ENCODE measurements at regions not wholly inside any gene's neighbourhood (a gene's known extent, or its start where the extent isn't known, plus 50 kb on each side); places are given as distances from the start of the nearest gene placed in this dataset.

DNA sequence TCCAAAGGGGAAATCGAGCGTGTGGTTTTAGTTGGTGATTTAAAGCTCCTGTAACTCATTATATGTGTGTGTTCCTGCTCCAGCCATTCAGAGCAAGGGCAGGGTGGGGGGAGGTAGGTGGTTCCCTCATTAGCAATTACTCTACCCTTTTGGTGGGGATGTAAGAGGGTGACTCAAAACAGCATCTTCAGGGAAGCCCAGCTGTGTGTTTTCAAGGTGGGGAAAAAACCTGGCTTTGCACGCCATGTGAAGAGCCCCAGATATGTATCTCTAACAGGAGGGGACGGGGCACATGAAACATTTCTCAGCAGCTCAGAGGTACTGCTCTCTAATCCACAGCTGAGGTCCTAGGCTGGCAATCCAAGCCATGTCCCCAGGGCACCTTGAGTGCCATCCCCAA is 241.3 kb upstream of the ZFHX3 start:
- in situ Hi-C loops (cut with MboI; ENCODE audit: low sequenced_read_pairs) = no loop called here

DNA sequence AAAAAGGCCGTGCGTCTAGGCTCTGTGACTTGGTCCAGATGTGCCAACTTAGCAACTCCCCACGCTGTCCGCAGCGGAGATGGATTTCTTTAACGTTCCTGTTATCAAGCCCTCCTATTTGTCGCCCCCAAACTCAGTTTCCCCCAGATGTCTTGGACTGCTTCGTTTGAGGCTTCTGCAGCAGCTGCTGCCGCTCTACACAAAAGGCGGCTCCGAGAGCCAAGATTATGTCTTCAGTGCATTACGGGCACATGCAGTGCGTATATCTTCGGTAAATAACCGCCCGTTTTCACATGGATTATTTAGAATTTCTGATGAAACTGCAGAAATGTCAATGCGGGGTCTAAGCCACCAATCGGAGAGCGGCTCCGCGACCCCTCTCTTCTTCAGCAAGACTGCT is 240.6 kb upstream of the ZFHX3 start:
- in situ Hi-C loops (cut with MboI; ENCODE audit: low sequenced_read_pairs) = no loop called here

DNA sequence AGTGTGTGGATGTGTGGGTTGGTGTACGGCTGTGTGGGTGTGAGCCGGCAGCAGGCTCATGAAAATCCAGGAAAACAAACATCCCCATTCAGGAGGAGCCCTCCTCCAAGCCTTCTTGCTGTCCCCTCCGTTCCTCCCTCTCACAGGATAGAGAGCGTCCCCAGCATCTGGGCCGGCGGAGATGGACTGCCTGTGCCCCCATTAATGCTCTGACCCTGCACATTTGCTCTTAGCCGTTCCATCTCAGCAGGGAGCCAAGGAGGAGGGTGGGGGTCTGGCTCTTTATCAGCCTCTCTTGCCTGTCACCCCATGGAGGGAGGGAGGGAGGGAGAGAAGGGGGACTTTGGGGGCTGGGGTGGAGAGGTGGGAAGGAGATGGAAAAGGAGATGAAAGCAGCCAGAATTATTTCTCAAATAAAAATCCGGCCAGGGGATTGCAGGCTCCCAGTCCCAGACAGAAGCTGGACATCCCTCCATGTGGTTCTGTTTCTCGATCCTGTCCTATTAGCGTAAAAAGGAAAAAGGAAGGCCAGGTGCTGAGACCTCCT is 240.0 kb upstream of the ZFHX3 start:
- in situ Hi-C loops (cut with MboI; ENCODE audit: low sequenced_read_pairs) = no loop called here

DNA sequence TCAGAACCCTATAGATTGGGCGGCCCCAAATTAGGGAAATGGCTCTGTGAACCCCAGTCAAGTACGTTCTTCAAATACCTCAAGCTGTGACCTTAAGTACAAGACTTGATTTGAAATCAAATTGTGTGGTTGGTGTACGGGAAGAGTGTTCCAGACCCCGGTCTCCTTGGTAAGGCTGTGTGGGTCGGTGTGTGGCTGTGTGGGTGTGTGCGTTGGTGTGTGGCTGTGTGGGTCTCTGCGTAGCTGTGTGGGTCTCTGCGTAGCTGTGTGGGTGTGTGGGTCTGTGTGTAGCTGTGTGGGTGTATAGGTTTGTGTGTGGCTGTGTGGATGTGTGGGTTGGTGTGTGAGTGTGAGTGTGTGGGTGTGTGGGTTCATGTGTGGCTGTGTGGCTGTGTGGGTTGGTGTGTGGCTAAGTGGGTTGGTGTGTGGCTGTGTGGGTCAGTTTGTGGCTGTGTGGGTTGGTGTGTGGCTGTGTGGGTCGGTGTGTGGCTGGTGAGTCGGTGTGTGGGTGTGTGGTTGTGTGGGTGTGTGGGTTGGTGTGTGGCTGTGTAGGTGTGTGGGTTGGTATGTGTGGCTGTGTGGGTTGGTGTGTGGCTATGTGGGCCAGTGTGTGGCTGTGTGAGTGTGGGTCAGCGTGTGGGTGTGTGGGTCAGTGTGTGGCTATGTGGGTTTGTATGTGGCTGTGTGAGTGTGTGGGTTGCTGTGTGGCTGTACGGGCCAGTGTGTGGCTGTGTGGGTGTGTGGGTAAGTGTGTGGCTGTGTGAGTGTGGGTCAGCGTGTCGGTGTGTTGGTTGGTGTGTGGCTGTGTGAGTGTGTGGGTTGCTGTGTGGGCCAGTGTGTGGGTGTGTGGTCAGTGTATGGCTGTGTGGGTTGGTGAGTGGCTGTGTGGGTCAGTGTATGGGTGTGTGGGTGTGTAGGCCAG is 238.7 kb upstream of the ZFHX3 start:
- in situ Hi-C loops (cut with MboI; ENCODE audit: low sequenced_read_pairs) = no loop called here

DNA sequence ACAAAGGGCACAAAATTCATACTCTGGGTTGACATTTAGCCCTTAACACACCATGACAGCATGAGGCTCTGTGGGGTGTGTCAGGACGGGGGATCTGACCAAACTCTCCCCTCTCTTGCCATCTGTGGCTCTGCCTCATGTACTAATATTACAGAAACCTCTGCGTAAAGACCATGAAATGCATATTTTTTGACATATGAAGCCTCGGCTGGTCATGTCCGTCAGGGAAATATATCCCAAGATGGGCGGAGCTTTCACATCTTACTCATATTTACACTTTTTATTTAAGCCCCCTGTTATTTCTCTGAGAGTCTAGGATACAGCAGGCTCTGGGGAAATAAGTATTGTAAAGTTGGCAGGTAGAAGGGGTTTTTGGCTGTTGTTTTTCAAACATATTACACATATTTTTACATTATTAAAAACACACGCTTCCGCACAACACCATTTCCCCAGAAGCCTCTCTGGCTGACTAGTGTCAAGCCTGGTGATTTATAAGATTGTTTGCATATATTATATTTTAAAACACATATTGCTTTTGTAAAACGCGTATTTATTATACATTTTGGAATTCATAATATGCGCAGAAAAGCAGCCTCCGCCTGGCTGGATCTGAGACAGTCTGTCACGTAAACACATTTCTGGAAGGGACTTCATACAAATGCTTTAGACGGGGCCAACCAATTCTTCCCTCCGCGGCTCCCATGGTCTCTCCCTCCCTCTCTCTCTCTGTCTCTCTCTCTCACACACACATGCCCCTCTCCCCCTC is 237.7 kb upstream of the ZFHX3 start:
- in situ Hi-C loops (cut with MboI; ENCODE audit: low sequenced_read_pairs) = no loop called here

DNA sequence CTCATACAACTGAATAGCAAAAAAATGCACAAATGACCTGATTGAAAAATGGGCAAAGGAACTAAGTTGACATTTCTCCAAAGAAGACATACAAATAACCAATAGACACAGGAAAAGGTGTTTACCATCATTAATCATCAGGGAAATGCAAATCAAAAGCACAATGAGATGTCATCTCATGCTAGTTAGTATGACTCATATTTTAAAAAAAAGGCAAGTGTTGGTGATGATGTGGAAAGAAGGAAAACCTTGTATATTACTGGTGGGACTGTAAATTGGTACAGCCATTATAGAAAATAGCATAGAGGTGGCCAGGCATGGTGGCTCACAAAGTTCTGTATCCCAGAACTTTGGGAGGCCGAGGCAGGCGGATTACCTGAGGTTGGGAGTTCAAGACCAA is 232.5 kb upstream of the ZFHX3 start:
- in situ Hi-C loops (cut with MboI; ENCODE audit: low sequenced_read_pairs) = no loop called here

DNA sequence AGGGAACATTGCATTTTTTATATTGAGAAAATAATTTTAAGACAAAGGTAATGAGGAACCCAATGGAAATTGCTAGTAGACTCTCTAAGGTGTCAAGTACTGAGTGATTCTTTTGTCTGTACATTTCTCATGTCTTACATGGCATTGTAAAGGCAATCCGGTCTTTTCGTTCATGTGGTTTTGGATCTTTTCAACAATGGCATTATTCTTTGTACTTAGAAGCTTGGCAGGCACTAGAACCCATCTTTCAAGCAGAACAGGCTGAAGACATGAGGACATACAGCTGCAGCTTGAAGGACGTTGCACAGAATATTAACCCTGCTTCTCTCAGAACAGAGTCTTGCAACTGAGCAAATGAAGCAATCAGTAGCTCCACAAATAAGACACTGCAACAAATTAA is 231.5 kb upstream of the ZFHX3 start:
- in situ Hi-C loops (cut with MboI; ENCODE audit: low sequenced_read_pairs) = no loop called here

DNA sequence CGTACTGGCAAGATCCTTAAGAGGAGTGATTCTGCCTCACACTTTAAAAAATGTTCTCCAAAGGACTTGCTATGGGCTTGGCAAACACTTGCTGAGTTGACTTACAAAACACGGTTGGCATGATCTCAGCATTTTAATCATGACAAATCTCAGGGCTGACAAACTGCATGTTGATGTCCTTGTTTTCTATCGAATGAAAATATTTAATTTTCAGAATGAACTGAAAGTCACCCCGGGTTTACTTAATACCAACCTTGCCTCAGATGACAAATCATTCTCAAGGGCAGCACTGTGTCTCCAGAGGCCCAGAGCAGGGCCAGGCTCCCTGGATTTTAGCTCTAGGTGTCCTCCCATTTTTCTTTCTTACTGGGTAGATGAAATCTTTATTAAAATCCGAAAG is 229.1 kb upstream of the ZFHX3 start:
- in situ Hi-C loops (cut with MboI; ENCODE audit: low sequenced_read_pairs) = no loop called here

DNA sequence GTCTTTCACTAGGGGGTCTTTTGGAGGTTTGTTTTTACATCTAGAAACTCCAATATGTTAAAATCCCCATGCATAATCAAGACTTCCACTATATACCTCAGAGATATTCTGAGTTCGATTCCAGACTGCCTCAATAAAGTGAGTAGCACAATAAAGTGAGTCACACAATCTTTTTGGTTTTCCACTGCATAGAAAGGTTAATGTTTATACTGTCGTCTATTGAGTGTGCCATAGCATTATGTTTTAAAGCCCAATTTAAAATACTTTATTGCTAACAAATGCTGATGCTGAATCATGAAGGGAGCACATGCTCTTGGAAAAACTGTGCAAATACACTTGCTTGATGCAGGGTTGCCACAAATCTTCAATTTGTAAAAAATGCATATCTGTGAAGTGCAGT is 227.5 kb upstream of the ZFHX3 start:
- in situ Hi-C loops (cut with MboI; ENCODE audit: low sequenced_read_pairs) = no loop called here

DNA sequence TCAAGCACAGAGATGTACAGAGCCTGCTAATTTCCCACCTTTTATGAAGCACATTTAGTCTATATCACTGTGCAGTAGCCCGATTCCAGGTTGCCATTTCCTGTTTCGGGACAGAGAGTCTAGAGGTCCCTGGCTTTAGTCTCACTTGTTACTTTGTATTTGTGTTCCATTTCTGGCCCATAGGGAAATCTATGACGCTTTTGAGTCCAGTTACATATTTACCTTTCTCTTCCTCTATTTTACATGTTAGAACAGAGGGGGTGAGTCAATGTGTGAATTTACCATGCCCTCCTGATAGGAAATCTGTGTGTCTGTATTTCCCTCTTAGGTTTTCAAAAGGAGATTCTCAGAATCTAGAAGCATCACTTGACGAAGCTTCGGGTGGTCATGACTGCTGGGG is 227.1 kb upstream of the ZFHX3 start:
- in situ Hi-C loops (cut with MboI; ENCODE audit: low sequenced_read_pairs) = no loop called here

DNA sequence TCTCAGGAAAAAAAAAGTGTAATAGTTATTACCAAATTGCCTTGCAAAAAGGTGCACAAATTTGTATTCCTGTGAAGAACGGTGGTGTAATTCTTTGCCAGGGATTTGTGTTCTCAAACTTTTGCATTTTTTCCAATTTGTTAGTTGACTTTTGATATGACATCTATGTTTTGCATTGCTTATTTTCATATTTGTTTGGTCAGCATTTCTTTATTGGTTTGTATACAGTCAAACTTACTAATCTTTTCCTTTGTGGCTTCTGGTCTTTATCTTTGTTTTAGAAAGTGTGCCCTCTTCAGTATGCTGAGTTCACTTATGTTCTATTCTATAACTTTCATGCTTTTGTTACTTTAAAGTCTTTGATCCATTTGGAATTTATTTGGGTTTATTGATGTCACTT is 226.2 kb upstream of the ZFHX3 start:
- in situ Hi-C loops (cut with MboI; ENCODE audit: low sequenced_read_pairs) = no loop called here

DNA sequence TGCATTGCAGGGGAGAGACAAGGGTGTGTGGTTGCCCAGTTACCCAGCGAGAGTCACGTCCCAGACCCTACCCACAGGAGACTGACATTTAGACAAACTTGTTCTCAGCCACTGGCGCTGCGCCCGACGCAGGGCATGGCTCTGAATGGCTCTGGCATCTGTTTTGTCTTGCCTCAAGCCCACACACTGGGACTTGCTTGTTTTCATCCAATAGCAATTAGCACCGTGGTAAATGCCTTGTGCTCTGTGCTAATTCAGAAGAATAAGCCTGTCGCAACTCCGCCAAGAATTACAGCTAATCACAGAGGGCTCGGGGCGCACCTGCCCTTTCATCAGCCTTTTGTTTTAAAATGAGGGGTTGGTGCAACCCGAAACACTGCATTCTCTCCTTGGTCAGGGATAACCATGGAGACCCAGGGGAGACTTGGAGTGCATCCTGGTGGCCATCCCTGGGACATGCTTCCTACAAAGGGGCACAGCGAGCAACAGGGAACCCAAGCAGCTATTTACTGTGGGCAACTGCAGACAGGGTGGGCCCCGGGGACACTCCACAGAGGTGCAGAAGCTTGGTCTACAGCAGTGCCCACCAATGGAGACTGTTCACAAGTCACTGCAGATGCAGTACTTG is 220.6 kb upstream of the ZFHX3 start:
- in situ Hi-C loops (cut with MboI; ENCODE audit: low sequenced_read_pairs) = no loop called here

DNA sequence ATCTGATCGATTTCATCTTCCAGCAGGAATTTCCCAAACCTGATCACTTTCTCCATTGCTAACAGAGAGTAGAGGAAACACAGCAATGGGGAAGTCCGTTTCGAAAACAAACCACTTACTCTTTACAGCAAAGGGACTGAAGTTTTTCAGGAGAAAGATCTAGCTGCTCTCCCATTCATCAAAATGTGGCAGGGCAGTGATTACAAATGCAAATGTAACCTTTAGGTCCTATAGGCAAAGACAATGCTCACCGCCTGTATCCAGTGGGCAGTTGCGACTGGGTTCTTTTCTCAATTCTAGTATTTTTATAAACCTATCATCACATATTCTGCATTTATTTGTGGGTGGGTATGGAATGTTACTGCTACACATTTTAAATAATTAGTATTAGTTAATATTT is 218.0 kb upstream of the ZFHX3 start:
- in situ Hi-C loops (cut with MboI; ENCODE audit: low sequenced_read_pairs) = no loop called here

DNA sequence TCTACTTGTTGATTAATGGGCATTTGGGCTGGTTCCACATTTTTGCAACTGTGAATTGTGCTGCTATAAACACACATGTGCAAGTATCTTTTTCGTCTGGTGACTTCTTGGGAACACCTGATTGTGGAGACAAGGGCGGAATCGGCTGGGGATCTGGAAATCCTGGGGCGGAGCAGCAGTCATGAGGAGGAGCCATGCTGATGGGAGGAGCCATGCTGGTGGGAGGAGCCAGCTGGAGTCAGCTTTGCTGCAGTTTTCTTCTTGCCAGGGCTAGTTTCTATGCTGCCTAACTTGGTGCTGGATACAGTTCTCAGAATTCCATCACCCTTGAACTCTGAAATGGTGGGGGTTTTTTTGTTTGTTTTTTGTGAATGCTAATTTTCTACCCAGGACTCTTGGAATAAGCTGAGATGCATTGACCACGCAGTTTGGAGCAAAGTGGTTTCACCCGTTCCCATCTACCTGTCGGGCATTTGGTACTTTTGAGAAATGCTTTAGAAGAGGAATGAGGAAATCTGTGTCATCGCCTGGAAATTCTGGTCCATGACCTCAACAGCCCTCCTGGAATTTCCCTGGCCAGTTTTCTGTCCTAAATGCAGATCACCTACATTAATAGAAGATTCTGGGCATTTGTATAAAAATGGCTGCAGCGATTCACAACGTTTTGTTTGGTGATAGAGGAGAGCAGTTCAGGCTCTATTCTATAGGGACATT is 217.4 kb upstream of the ZFHX3 start:
- in situ Hi-C loops (cut with MboI; ENCODE audit: low sequenced_read_pairs) = no loop called here

DNA sequence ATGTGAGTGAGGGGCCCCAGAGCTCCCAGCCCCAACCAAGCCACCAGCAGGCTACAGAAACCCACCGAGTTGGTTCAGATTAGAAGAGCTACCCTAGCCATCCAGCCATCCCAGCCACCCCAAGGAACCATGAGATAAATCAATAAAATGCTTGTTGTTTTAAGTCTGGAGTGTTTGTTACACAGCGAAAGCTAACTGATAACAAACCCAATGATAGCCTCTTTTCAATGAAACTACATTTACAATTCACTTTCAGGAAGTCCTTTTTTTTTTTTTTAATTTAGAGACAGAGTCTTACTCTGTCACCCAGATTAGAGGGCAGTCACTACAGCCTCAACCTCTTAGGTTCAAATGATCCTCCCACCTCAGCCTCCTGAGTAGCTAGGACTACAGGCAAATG is 215.0 kb upstream of the ZFHX3 start:
- in situ Hi-C loops (cut with MboI; ENCODE audit: low sequenced_read_pairs) = no loop called here

DNA sequence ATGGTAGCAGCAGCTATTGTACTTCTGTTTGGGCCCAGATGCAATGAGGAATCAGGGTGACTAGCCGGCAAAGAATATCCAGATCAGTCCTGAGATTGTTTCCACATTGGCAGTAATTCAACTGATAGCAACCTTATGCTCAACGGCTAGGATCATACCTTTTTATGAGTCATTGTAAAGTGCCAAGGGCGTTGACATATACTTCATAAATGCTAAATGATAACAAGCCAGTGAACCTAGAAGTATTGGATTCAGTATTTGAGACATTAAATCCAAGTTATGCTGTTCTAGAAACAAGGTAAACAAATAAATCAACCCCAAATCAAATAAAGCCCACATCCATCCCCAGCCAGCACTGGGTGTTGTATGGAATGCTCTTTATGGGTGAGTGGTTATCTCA is 207.1 kb upstream of the ZFHX3 start:
- in situ Hi-C loops (cut with MboI; ENCODE audit: low sequenced_read_pairs) = no loop called here

DNA sequence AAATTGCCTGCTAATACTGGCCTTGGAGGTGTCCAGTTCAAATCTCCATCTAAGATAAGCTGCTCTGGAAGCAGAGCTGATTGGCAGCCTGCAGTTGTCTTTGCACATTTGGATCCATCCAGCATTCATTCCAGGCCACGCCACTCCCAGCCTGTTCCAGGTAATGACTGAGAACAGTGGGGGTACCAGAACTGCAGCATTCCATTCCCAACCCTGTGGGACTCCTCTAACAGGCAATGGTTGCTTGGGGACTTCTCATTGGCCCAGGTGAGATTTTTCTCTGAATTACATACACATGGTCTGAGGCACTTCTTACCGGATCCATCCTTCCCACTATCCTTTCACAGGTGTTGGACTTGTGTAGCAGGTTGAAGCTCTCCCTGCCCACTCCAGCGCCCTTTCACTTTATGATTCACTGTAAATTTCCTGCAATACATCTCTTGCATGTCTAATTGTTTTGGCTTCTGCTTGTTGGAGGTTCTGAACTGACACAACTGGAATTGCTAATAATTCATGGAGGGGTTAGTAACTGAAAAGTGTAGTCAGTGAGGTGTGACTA is 206.1 kb upstream of the ZFHX3 start:
- in situ Hi-C loops (cut with MboI; ENCODE audit: low sequenced_read_pairs) = no loop called here

DNA sequence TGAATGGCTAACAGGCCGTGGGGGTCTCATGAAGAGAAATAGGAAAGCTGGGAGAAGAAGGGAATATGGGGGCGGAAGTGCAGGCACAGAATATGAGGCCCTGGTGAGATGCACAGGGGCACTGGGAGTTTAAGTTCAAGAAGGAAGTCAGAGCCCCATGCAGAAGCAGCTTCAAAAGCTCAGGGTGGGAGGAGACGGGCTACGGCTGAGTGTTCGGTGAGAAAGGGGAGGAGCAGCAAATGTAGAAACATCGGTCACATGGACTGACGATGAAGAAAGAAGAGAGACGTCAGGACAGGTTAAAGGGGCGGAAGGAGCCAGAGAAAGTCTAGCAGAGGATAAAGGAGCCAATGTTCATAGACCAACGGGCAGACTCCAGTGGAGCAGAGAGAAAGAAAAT is 204.5 kb upstream of the ZFHX3 start:
- in situ Hi-C loops (cut with MboI; ENCODE audit: low sequenced_read_pairs) = no loop called here

DNA sequence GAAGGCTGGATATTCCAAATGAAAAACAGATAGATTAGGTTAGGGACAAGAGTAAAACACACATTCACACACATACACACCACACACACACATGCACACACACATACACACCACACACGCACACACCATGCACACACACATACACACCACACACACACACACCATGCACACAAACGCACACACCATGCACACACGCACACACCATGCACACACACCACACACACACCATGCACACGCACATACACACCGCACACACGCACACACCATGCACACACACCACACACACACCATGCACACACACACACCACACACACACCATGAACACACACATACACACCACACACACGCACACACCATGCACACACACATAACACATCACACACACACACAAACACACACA is 203.7 kb upstream of the ZFHX3 start:
- in situ Hi-C loops (cut with MboI; ENCODE audit: low sequenced_read_pairs) = no loop called here

DNA sequence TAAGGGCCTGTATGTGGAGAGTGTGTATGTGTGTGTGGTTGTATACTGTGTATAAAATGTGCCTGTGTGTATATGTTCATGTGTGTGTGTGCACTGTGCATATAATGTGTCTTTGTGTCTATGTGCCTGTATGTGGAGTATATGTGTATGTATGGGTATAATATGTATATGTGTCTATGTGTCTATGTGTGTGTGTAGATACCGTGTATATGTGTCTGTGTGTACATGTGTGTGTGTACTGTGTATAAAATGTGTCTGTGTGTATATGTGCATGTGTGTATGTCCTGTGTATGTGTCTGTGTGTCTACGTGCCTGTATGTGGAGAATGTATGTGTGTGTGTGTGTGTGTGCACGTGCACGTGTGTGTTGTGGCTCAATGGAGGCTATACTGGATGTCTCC is 200.4 kb upstream of the ZFHX3 start:
- in situ Hi-C loops (cut with MboI; ENCODE audit: low sequenced_read_pairs) = no loop called here

DNA sequence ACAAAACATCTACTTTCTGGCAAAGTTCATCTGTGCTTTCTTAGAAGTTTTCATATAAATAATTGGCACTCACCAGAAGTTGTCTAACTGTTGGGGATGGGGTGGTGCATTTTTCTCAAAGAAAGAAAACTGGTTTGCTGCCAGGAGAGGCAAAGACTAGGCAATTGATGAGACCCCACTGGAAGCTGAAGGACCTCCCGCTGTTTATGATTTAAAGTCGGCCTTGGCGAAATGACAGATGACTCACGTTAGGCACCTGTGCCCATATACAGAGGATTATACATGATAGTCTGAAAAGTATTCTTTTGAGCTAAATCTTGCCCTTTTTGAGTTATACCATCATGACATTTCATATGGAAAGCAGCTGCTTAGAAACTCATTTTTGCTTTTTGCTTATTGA is 193.0 kb upstream of the ZFHX3 start:
- in situ Hi-C loops (cut with MboI; ENCODE audit: low sequenced_read_pairs) = no loop called here

All from HL-60/S4 treated with retinoic acid at 250 ng/mL for 4 days and 3 days (cell line).